ENCODE measurements at regions not wholly inside any gene's neighbourhood (a gene's known extent, or its start where the extent isn't known, plus 50 kb on each side); places are given as distances from the start of the nearest gene placed in this dataset.

DNA sequence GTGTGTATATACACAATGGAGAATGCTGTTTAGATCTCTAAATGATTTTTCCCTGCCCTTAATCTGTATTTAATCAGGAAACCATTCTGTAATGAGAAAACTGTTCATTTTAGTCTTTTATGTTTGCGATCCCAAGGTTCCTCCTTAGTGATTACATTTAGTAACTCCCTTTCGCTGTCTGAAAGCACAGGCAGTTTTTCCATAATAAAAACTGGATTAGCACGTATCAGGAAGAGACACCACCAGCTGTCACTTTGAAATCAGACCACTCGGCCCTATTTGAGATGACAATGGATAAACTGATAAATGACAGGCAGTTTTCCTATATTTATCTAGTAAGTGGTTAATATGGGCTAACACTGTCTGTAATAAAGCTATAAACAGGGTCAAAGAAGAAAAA is 370.9 kb downstream of the NR4A2 start:
- no peak overlapping the region for H3K4me3 ChIP-seq (ENCODE audit: low read length in 2 of 2)
- H3K9ac ChIP-seq (ENCODE audit: low read depth in 1 of 2, low read length in 2 of 2) = no peak overlapping the region
- H3K36me3 ChIP-seq (ENCODE audit: control insufficient read depth in 2 of 2, insufficient read depth in 2 of 2, low read length in 2 of 2) = no peaks in the 10 kb centered on the region
- H3K4me1 ChIP-seq (ENCODE audit: control insufficient read depth in 2 of 2, insufficient read depth in 2 of 2, low read length in 2 of 2) = no peaks in the 10 kb centered on the region
- H3K27me3 ChIP-seq (ENCODE audit: control insufficient read depth in 2 of 2, insufficient read depth in 2 of 2, low read length in 2 of 2) = no peaks in the 10 kb centered on the region
- no peaks in the 10 kb centered on the region for H3K9me3 ChIP-seq (ENCODE audit: control insufficient read depth in 2 of 2, low read length in 2 of 2)
- no peak overlapping the region for H3K27ac ChIP-seq (ENCODE audit: low read depth in 2 of 2, low read length in 2 of 2)

DNA sequence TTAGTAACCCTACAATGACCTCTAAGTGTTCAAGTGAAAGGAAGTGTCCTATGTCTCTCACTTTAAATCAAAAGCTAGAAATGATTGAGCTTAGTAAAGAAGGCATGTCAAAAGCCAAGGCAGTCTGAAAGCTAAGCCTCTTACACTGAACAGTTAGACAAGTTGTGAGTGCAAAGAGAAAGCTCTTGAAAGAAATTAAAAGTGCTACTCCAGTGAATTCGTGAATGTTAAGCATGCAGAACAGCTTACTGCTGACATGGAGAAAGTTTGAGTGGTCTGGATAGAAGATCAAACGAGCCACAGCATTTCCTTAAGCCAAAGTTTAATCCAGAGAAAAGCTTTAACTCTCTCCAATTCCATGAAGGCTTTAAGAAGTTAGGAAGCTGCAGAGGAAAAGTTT is 373.7 kb downstream of the NR4A2 start:
- H3K9me3 ChIP-seq (ENCODE audit: control insufficient read depth in 2 of 2, low read length in 2 of 2) = no peaks in the 10 kb centered on the region
- H3K4me1 ChIP-seq (ENCODE audit: control insufficient read depth in 2 of 2, insufficient read depth in 2 of 2, low read length in 2 of 2) = no peaks in the 10 kb centered on the region
- no peaks in the 10 kb centered on the region for H3K36me3 ChIP-seq (ENCODE audit: control insufficient read depth in 2 of 2, insufficient read depth in 2 of 2, low read length in 2 of 2)
- no peak overlapping the region for H3K9ac ChIP-seq (ENCODE audit: low read depth in 1 of 2, low read length in 2 of 2)
- no peak overlapping the region for H3K27ac ChIP-seq (ENCODE audit: low read depth in 2 of 2, low read length in 2 of 2)
- no peaks in the 10 kb centered on the region for H3K27me3 ChIP-seq (ENCODE audit: control insufficient read depth in 2 of 2, insufficient read depth in 2 of 2, low read length in 2 of 2)
- no peak overlapping the region for H3K4me3 ChIP-seq (ENCODE audit: low read length in 2 of 2)

DNA sequence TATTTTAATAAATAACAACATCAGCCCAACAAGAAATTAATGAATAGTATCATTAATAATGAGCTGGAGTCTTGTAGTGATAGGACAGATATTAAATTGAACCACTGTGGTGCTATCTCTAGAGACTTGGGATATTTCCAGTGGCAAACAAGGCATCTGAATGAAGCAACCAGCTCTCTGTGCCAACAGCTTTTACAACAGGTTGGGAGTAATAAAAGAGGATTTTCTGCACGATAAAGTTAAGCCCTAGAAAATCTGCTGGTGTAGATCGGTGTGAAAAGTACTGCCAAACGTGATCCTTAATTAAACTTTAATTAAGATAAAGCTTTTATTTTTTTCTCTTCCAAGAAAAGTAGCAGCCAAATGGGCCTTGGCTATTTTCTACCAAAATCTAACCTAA is 385.5 kb downstream of the NR4A2 start:
- H3K36me3 ChIP-seq (ENCODE audit: control insufficient read depth in 2 of 2, insufficient read depth in 2 of 2, low read length in 2 of 2) = no peaks in the 10 kb centered on the region

DNA sequence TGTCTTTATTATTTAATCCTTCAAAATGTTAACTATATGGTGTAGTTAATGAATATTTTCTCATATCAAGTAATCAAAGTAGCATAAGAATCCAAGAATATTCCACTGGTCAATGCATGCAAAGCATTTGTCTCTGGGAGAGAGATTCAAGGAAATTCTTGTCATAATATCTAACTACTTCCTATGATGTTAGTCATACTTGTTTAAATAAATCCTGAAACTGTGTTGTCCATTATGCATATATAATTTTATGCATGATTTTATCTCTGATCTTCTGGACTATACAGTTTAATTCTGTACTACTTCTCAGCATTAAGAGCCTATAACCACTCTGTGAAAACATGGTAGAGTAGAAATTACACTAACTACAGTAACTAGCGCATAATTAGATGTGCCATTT is 388.3 kb downstream of the NR4A2 start:
- H3K9ac ChIP-seq (ENCODE audit: low read depth in 1 of 2, low read length in 2 of 2) = no peak overlapping the region
- no peaks in the 10 kb centered on the region for H3K9me3 ChIP-seq (ENCODE audit: control insufficient read depth in 2 of 2, low read length in 2 of 2)
- H3K4me3 ChIP-seq (ENCODE audit: low read length in 2 of 2) = no peak overlapping the region
- no peak overlapping the region for H3K27ac ChIP-seq (ENCODE audit: low read depth in 2 of 2, low read length in 2 of 2)
- H3K36me3 ChIP-seq (ENCODE audit: control insufficient read depth in 2 of 2, insufficient read depth in 2 of 2, low read length in 2 of 2) = no peaks in the 10 kb centered on the region
- no peaks in the 10 kb centered on the region for H3K27me3 ChIP-seq (ENCODE audit: control insufficient read depth in 2 of 2, insufficient read depth in 2 of 2, low read length in 2 of 2)
- H3K4me1 ChIP-seq (ENCODE audit: control insufficient read depth in 2 of 2, insufficient read depth in 2 of 2, low read length in 2 of 2) = no peaks in the 10 kb centered on the region

More for the DNA sequence above, 385.5 kb downstream of the NR4A2 start:
- Histone ChIP-seq H3K4me1 (ENCODE audit: control insufficient read depth in 2 of 2, insufficient read depth in 2 of 2, low read length in 2 of 2) (no peaks in the 10 kb centered on the region), H3K27me3 (ENCODE audit: control insufficient read depth in 2 of 2, insufficient read depth in 2 of 2, low read length in 2 of 2) (no peaks in the 10 kb centered on the region), H3K9me3 (ENCODE audit: control insufficient read depth in 2 of 2, low read length in 2 of 2) (no peaks in the 10 kb centered on the region), H3K4me3 (ENCODE audit: low read length in 2 of 2) (no peak overlapping the region), H3K27ac (ENCODE audit: low read depth in 2 of 2, low read length in 2 of 2) (no peak overlapping the region), H3K9ac (ENCODE audit: low read depth in 1 of 2, low read length in 2 of 2) (no peak overlapping the region)

DNA sequence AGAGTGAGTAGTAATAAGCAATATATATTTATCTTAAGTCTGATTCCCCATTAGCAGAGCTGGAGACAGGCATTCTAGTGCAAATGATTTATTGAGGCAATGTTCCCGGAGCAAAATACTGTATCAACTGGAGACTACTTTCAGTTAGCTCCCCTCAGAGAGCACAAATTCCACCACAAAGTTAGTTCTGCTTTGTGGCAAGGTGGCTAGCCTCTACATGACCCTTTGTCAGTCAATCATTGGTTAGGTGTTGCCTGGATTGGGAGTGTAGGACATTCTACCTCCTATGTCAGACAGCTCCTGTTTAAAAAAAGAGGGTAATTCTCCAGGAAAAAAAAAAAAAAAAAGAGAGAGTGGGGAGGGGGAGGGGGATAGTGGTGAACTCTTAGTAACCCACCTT is 402.2 kb downstream of the NR4A2 start:
- H3K9ac ChIP-seq (ENCODE audit: low read depth in 1 of 2, low read length in 2 of 2) = no peak overlapping the region

DNA sequence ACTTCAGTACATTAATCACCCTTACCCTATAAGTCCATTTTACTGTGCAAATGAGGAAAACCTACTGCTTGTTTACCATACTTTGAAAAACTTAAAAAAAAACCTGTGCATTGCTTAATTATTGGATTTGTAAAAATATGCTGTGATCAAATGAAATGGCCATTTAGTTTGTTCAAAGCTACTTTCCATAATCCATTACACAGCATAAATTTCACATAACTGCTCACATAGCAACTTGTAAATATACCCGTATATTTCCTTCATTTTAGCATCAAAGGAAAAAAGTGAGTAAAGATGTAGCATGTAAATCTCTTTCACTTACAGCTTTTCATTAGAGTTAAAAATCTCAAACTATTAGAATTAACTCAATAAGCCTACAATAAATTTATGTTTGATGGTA is 415.1 kb downstream of the NR4A2 start:
- Histone ChIP-seq H3K27me3 (ENCODE audit: control insufficient read depth in 2 of 2, insufficient read depth in 2 of 2, low read length in 2 of 2) (no peaks in the 10 kb centered on the region), H3K36me3 (ENCODE audit: control insufficient read depth in 2 of 2, insufficient read depth in 2 of 2, low read length in 2 of 2) (no peaks in the 10 kb centered on the region), H3K9me3 (ENCODE audit: control insufficient read depth in 2 of 2, low read length in 2 of 2) (no peaks in the 10 kb centered on the region), H3K4me3 (ENCODE audit: low read length in 2 of 2) (no peak overlapping the region), H3K27ac (ENCODE audit: low read depth in 2 of 2, low read length in 2 of 2) (no peak overlapping the region), H3K4me1 (ENCODE audit: control insufficient read depth in 2 of 2, insufficient read depth in 2 of 2, low read length in 2 of 2) (no peaks in the 10 kb centered on the region), H3K9ac (ENCODE audit: low read depth in 1 of 2, low read length in 2 of 2) (no peak overlapping the region)

More for the DNA sequence above, 402.2 kb downstream of the NR4A2 start:
- Histone ChIP-seq H3K36me3 (ENCODE audit: control insufficient read depth in 2 of 2, insufficient read depth in 2 of 2, low read length in 2 of 2) (no peaks in the 10 kb centered on the region), H3K27ac (ENCODE audit: low read depth in 2 of 2, low read length in 2 of 2) (no peak overlapping the region), H3K4me3 (ENCODE audit: low read length in 2 of 2) (no peak overlapping the region), H3K27me3 (ENCODE audit: control insufficient read depth in 2 of 2, insufficient read depth in 2 of 2, low read length in 2 of 2) (no peaks in the 10 kb centered on the region), H3K9me3 (ENCODE audit: control insufficient read depth in 2 of 2, low read length in 2 of 2) (no peaks in the 10 kb centered on the region), H3K4me1 (ENCODE audit: control insufficient read depth in 2 of 2, insufficient read depth in 2 of 2, low read length in 2 of 2) (no peaks in the 10 kb centered on the region)

DNA sequence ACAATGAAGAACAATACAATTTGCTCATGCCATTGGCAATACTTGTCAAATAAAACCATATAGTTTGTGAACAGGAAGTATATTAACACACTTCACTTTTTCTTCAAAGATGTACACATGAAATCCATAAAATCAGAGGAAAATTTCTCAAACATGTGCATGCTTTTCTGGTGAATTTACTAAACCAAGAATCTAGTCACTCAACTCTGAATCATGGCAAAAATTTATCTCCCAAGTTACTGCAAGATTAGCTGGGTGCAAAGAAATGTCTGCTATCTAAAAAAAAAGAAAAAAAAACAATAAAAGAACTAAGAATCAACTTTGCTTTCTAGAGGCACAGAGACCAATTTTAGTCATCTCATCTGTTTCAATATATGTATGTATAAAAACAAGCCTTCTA is 419.2 kb downstream of the NR4A2 start:
- no peak overlapping the region for H3K9ac ChIP-seq (ENCODE audit: low read depth in 1 of 2, low read length in 2 of 2)
- no peak overlapping the region for H3K4me3 ChIP-seq (ENCODE audit: low read length in 2 of 2)
- no peaks in the 10 kb centered on the region for H3K27me3 ChIP-seq (ENCODE audit: control insufficient read depth in 2 of 2, insufficient read depth in 2 of 2, low read length in 2 of 2)
- H3K36me3 ChIP-seq (ENCODE audit: control insufficient read depth in 2 of 2, insufficient read depth in 2 of 2, low read length in 2 of 2) = no peaks in the 10 kb centered on the region
- H3K9me3 ChIP-seq (ENCODE audit: control insufficient read depth in 2 of 2, low read length in 2 of 2) = no peaks in the 10 kb centered on the region
- H3K27ac ChIP-seq (ENCODE audit: low read depth in 2 of 2, low read length in 2 of 2) = no peak overlapping the region
- no peaks in the 10 kb centered on the region for H3K4me1 ChIP-seq (ENCODE audit: control insufficient read depth in 2 of 2, insufficient read depth in 2 of 2, low read length in 2 of 2)

DNA sequence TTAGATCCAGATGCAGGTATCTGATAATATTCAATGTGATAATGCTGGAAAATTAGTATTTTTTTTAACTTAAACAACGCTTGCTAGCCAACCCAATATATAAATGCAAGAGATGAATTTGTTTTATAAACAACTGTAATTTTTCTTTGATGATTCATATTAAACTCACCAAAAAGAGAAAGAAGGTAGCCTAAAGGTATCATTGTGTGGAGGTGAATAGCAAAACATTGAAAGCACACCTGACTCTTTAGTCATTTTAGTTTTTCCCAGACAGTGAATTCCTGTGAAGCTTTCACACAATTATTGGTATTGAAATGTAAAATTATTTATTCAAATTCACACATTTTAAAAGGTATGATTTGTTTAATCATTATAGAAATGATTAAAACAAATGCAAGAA is 424.0 kb downstream of the NR4A2 start:
- H3K27ac ChIP-seq (ENCODE audit: low read depth in 2 of 2, low read length in 2 of 2) = no peak overlapping the region
- no peak overlapping the region for H3K9ac ChIP-seq (ENCODE audit: low read depth in 1 of 2, low read length in 2 of 2)
- no peaks in the 10 kb centered on the region for H3K9me3 ChIP-seq (ENCODE audit: control insufficient read depth in 2 of 2, low read length in 2 of 2)
- H3K4me1 ChIP-seq (ENCODE audit: control insufficient read depth in 2 of 2, insufficient read depth in 2 of 2, low read length in 2 of 2) = no peaks in the 10 kb centered on the region
- H3K36me3 ChIP-seq (ENCODE audit: control insufficient read depth in 2 of 2, insufficient read depth in 2 of 2, low read length in 2 of 2) = no peaks in the 10 kb centered on the region
- H3K27me3 ChIP-seq (ENCODE audit: control insufficient read depth in 2 of 2, insufficient read depth in 2 of 2, low read length in 2 of 2) = no peaks in the 10 kb centered on the region
- no peak overlapping the region for H3K4me3 ChIP-seq (ENCODE audit: low read length in 2 of 2)

DNA sequence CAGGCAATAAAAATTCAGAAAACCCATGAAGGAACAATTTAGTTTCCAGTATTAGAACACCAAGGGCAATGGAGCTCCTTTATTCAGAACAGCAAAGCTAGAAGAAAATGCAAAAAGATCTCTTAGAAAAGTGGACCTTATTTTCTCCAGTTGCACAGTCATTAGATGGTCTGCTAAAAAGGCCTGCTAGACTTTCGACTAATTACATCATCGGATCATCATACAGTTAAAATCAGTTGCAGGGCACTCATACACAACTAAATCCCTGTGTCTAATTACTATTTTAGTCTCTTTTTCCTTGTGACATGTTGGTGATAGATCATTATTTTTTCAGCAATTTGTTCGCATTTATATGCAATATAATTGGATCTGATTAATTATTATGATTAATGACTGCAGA is 425.3 kb downstream of the NR4A2 start:
- Histone ChIP-seq H3K27ac (ENCODE audit: low read depth in 2 of 2, low read length in 2 of 2) (no peak overlapping the region), H3K9ac (ENCODE audit: low read depth in 1 of 2, low read length in 2 of 2) (no peak overlapping the region), H3K4me3 (ENCODE audit: low read length in 2 of 2) (no peak overlapping the region), H3K27me3 (ENCODE audit: control insufficient read depth in 2 of 2, insufficient read depth in 2 of 2, low read length in 2 of 2) (no peaks in the 10 kb centered on the region), H3K4me1 (ENCODE audit: control insufficient read depth in 2 of 2, insufficient read depth in 2 of 2, low read length in 2 of 2) (no peaks in the 10 kb centered on the region), H3K9me3 (ENCODE audit: control insufficient read depth in 2 of 2, low read length in 2 of 2) (no peaks in the 10 kb centered on the region), H3K36me3 (ENCODE audit: control insufficient read depth in 2 of 2, insufficient read depth in 2 of 2, low read length in 2 of 2) (no peaks in the 10 kb centered on the region)

DNA sequence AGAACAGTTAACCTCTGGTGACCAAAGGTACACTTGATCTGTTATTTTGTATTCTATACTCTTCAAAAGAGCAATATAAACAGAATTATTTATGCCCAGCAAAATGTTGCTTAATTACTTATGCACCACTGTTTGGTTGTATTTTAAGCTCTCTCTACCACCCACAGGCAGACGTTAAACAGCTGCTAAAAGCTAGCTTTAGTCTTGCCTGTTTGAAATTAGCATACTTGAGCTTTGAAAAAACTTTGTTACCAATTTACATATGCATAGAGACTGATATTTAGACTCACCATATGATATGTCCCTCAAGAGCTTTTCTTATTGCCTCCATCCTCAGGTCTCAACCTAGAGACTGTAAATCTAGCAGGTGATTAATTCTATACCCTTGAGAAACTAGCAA is 426.9 kb downstream of the NR4A2 start:
- Histone ChIP-seq H3K4me3 (ENCODE audit: low read length in 2 of 2) (no peak overlapping the region), H3K36me3 (ENCODE audit: control insufficient read depth in 2 of 2, insufficient read depth in 2 of 2, low read length in 2 of 2) (no peaks in the 10 kb centered on the region), H3K27me3 (ENCODE audit: control insufficient read depth in 2 of 2, insufficient read depth in 2 of 2, low read length in 2 of 2) (no peaks in the 10 kb centered on the region), H3K27ac (ENCODE audit: low read depth in 2 of 2, low read length in 2 of 2) (no peak overlapping the region), H3K4me1 (ENCODE audit: control insufficient read depth in 2 of 2, insufficient read depth in 2 of 2, low read length in 2 of 2) (no peaks in the 10 kb centered on the region), H3K9ac (ENCODE audit: low read depth in 1 of 2, low read length in 2 of 2) (no peak overlapping the region), H3K9me3 (ENCODE audit: control insufficient read depth in 2 of 2, low read length in 2 of 2) (no peaks in the 10 kb centered on the region)

DNA sequence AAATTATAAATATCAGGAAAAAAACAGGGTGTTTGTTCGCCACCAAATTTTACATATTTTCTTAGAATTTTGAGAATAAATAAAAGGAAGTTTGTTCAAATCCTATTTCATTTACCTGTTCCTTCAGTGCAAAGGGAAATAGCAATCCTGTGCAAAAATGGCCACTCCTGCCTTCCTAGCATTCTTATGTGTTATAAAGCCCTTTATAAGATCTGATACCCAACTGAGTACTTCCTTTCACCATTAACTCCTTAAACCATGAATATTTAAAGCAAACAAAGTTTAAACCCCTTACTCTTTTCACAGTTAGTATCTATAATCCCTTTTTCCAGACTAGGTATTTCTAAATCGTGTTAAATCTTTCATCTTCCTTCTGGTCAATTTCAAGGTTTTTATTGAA is 427.8 kb downstream of the NR4A2 start:
- no peaks in the 10 kb centered on the region for H3K27me3 ChIP-seq (ENCODE audit: control insufficient read depth in 2 of 2, insufficient read depth in 2 of 2, low read length in 2 of 2)
- no peaks in the 10 kb centered on the region for H3K4me1 ChIP-seq (ENCODE audit: control insufficient read depth in 2 of 2, insufficient read depth in 2 of 2, low read length in 2 of 2)
- H3K36me3 ChIP-seq (ENCODE audit: control insufficient read depth in 2 of 2, insufficient read depth in 2 of 2, low read length in 2 of 2) = no peaks in the 10 kb centered on the region
- H3K4me3 ChIP-seq (ENCODE audit: low read length in 2 of 2) = no peak overlapping the region
- no peaks in the 10 kb centered on the region for H3K9me3 ChIP-seq (ENCODE audit: control insufficient read depth in 2 of 2, low read length in 2 of 2)
- no peak overlapping the region for H3K27ac ChIP-seq (ENCODE audit: low read depth in 2 of 2, low read length in 2 of 2)
- no peak overlapping the region for H3K9ac ChIP-seq (ENCODE audit: low read depth in 1 of 2, low read length in 2 of 2)

Measured in mucosa of rectum (tissue), 2 donors.